Epithelial cell of esophagus (primary cell): ENCODE measurements at regions not wholly inside any gene's neighbourhood (a gene's known extent, or its start where the extent isn't known, plus 50 kb on each side); places are given as distances from the start of the nearest gene placed in this dataset.
A peak's percentile ranks its signal among the peaks of the same experiment; 100 is the strongest.

Experiments used
- DNase-seq: peaks from one replicate; pipeline ENCODE4 v3.0.0; 2010; ENCODE audit warnings: low read depth
- H3K4me3 ChIP-seq: 2 replicates; pipeline ENCODE4 v1.5.1; 2011; ENCODE audit warnings: mild to moderate bottlenecking, low read length, control low read depth
- TF ChIP-seq, protein P1 (sequence below): IDR thresholded peaks from 2 replicates; pipeline ENCODE4 v1.5.1; 2011; ENCODE audit warnings: low read depth, mild to moderate bottlenecking, low read length, control low read depth, inconsistent platforms; ENCODE audit not compliant: insufficient read depth; ENCODE audit errors: missing control alignments

DNA sequence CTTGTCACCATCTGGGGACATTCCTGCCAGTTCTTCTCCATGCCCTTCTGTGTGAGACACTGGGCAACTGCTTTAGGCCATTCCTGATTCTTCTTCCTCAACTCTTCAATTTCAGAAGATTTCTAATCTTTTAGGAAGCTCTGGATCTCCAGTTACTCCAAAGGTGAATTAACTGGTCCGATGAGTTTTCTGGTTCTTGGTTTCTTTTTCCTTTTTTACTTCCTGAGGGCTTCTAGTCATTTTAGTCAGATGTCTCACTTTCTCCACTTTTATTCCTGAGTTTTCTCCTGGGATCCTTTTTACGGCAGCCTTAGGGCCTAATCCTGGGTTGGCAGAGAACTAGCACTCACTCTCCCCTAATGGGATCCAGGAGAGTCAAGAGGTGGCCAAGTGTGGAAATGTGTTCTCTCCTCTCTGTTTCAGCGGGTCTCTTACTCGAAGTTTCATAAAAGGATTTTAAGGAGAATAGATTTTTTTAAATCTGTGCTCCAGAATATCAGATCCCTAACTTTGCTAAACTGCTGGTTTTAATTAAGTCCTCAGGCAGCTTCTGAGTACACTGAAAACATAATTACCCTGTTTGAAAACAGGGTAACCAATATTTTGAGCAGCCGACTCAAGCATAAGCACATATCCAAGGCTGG, 107.6 kb downstream of the RMI2 start:
- TF ChIP-seq, protein P1, sequence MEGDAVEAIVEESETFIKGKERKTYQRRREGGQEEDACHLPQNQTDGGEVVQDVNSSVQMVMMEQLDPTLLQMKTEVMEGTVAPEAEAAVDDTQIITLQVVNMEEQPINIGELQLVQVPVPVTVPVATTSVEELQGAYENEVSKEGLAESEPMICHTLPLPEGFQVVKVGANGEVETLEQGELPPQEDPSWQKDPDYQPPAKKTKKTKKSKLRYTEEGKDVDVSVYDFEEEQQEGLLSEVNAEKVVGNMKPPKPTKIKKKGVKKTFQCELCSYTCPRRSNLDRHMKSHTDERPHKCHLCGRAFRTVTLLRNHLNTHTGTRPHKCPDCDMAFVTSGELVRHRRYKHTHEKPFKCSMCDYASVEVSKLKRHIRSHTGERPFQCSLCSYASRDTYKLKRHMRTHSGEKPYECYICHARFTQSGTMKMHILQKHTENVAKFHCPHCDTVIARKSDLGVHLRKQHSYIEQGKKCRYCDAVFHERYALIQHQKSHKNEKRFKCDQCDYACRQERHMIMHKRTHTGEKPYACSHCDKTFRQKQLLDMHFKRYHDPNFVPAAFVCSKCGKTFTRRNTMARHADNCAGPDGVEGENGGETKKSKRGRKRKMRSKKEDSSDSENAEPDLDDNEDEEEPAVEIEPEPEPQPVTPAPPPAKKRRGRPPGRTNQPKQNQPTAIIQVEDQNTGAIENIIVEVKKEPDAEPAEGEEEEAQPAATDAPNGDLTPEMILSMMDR = no peak
- H3K4me3 ChIP-seq = no peak overlapping the region
- DNase-seq = peak; percentile 22

DNA sequence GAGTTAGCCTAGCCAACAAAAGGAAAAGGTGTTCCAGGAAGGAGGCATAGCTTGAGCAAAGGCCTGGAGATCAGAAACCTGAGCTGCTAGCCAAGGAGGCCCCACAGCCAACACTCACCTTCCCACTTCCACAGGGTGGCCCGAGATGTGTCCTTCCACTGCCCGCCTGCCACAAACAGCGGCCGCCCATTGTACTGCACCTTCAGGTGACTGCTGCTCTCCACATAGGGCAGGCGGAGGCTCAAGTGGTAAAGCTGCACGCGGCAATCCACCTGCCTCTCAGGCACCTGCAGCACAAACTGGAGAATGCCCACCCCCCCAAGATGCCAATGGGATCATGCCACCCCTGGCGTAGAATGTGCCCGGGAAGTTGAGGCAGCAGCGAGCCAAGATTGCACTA, 111.5 kb downstream of the RMI2 start:
- no peak for DNase-seq
- TF ChIP-seq, protein P1 = no peak
- H3K4me3 ChIP-seq = no peak overlapping the region

DNA sequence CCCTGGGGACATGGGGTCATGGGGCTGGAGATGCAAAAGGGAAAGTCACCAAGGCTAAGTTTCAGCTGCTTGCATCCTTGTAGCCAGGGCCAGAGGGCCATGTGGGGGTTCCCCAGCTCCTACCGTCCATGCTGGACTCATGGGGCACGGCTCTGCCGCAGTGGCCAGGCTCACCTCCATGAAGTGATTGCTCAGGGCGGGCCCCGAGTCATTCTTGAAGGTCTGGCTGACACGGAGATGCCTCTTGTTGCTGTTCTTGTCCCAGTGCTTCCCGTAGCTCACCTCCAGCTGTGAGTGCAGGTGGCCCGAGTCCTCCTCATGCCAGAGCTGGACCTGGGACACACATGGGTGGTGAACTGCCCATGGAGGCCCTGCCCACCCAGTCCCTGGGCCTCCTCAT, 114.5 kb downstream of the RMI2 start:
- TF ChIP-seq, protein P1 = no peak
- no peak overlapping the region for H3K4me3 ChIP-seq
- no peak for DNase-seq

DNA sequence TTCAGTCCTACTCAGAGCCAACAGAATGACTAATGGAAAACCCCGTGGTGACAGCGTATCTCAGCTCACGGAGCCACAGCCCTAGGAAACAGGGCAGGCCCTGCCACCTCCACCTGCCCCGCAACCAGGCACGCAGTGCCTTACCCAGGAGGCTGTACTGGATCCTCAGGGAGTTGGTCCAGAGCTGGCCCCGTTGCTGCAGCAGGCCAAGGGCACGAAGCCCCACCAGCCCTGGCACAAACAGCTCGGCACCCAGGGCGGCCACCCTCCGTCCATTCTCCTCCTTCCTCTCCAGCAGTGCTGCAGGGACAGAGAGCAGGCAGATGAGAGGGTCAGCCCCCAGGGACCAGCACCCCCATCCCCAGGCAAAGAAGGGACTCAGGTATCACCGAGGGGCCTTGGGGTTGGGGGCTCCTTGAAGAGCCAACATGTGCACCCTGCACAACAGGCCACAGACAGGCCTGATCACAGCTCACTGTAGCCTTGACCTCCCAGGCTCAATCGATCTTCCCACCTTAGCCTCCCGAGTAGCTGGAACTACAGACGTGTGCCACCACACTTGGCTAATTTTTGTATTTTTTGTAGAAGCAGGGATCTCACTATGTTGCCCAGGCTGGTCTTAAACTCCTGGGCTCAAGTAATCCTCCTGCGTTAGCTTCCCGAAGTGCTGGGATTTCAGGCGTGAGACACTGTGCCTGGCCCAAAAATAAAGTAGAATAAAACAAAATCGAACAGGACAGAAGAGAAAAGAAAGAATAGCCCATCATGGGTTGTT, 115.7 kb downstream of the RMI2 start:
- TF ChIP-seq, protein P1 = no peak
- no peak overlapping the region for H3K4me3 ChIP-seq
- DNase-seq = no peak

DNA sequence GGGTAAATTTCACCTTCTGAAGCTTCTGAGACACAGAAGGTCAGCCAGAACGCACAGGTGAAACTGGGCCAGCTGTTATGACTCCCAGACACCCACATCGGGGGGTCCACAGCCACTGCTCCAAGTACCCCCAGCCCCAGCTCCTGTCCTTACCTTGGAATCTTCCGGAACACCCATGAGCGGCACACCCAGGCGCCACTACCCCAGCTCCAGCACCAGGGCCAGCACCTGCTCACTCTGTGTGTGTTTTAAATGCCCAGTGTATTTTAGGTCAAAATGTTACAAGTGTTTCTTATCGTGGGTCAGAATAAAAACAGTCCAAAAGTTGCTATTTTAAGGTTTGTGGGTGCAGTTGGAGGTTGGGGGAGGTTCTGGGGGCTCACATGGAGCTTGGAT, 116.3 kb downstream of the RMI2 start:
- TF ChIP-seq, protein P1 = no peak
- H3K4me3 ChIP-seq = no peak overlapping the region
- DNase-seq = no peak

DNA sequence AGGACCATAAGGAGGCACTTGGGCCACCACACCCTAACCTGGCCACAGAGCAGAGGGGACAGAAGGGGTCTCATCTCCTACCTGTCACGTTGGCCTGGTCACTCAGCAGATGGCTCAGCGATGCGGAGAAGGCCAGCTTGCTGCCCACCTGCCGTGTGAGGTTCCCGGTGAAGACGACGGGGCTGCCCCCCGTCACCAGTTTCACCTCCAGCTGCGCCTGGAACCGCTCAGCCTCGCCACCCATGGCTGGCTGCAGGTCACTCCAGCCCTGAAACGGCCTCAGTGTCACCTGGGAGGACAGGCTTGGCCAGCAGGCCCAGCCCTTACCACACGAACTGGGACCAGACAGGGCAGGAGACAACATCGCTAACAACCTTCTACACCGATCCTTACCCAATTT, 116.8 kb downstream of the RMI2 start:
- DNase-seq = no peak
- TF ChIP-seq, protein P1 = no peak

More for the DNA sequence above, 116.8 kb downstream of the RMI2 start:
- H3K4me3 ChIP-seq = no peak overlapping the region
